ENCODE measurements at regions not wholly inside any gene's neighbourhood (a gene's known extent, or its start where the extent isn't known, plus 50 kb on each side); places are given as distances from the start of the nearest gene placed in this dataset.

- Histone ChIP-seq H3K79me2 (ENCODE audit: control insufficient read depth, insufficient read depth, low read length) (no peaks in the 10 kb centered on the region), H4K20me1 (replicated peaks; ENCODE audit: control insufficient read depth, extremely low read depth, insufficient read depth, low read length) (no peaks in the 10 kb centered on the region), H3K9ac (replicated peaks; ENCODE audit: extremely low read depth, insufficient read depth, low read length) (no peak overlapping the region), H3K4me3 (replicated peaks in 1 of 3; ENCODE audit: insufficient read depth in 1 of 3, low read depth in 1 of 3, low read length in 3 of 3) (no peak overlapping the region), H2AFZ (ENCODE audit: low read depth, low read length) (no peak overlapping the region), H3K36me3 (ENCODE audit: control insufficient read depth in 2 of 2, extremely low read depth in 1 of 2, insufficient read depth in 2 of 2, low read length in 2 of 2) (no peaks in the 10 kb centered on the region), H3K9me3 (replicated peaks; ENCODE audit: control insufficient read depth, insufficient read depth, low read length) (no peaks in the 10 kb centered on the region), H3K27ac (ENCODE audit: insufficient read depth, low read depth, low read length) (no peak overlapping the region), H3K4me2 (ENCODE audit: insufficient read depth, low read length) (no peak overlapping the region), H3K27me3 (ENCODE audit: control insufficient read depth in 2 of 2, insufficient read depth in 2 of 2, low read length in 2 of 2) (no peaks in the 10 kb centered on the region), H3K4me1 (ENCODE audit: control insufficient read depth, extremely low read depth, insufficient read depth, low read length) (no peaks in the 10 kb centered on the region), H3K9me1 (replicated peaks; ENCODE audit: control insufficient read depth, extremely low read depth, insufficient read depth, low read length) (no peaks in the 10 kb centered on the region)
- intact Hi-C loops (cut with micrococcal nuclease) (no loop called here), dilution Hi-C loops (cut with MboI; ENCODE audit: extremely low pct_ligation_motif_present, low sequenced_read_pairs) (no loop called here)
- ChIA-PET POLR2A (no interaction called here), CTCF (no interaction called here)
- no TSS peak for BruUV-seq (replicated peaks)
- TF ChIP-seq, protein P1, sequence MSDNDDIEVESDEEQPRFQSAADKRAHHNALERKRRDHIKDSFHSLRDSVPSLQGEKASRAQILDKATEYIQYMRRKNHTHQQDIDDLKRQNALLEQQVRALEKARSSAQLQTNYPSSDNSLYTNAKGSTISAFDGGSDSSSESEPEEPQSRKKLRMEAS (IDR thresholded peaks at IDR 0.05; ENCODE audit: insufficient read depth, insufficient read length): no peak
- TF ChIP-seq POLR2AphosphoS5 (IDR thresholded peaks at IDR 0.05; ENCODE audit: insufficient read depth, low read depth, low read length): no peak
- TF ChIP-seq POLR2A (IDR thresholded peaks at IDR 0.05; ENCODE audit: low read depth, low read length): no peak
- TF ChIP-seq EZH2 (IDR thresholded peaks at IDR 0.05; ENCODE audit: borderline replicate concordance, low read depth, low read length, severe bottlenecking): no peak
- TF ChIP-seq, protein P2, sequence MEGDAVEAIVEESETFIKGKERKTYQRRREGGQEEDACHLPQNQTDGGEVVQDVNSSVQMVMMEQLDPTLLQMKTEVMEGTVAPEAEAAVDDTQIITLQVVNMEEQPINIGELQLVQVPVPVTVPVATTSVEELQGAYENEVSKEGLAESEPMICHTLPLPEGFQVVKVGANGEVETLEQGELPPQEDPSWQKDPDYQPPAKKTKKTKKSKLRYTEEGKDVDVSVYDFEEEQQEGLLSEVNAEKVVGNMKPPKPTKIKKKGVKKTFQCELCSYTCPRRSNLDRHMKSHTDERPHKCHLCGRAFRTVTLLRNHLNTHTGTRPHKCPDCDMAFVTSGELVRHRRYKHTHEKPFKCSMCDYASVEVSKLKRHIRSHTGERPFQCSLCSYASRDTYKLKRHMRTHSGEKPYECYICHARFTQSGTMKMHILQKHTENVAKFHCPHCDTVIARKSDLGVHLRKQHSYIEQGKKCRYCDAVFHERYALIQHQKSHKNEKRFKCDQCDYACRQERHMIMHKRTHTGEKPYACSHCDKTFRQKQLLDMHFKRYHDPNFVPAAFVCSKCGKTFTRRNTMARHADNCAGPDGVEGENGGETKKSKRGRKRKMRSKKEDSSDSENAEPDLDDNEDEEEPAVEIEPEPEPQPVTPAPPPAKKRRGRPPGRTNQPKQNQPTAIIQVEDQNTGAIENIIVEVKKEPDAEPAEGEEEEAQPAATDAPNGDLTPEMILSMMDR (IDR thresholded peaks at IDR 0.05; ENCODE audit: extremely low read depth in 1 of 2, insufficient read depth in 1 of 2, low read depth in 1 of 2, low read length in 2 of 2): no peak
- TF ChIP-seq FOS (IDR thresholded peaks at IDR 0.05; ENCODE audit: borderline replicate concordance, insufficient read depth, low read length): no peak
- no peak for TF ChIP-seq GATA2 (IDR thresholded peaks at IDR 0.05; ENCODE audit: insufficient read depth, insufficient read length, low read depth, low read length)
- FAIRE-seq (no peak), DNase-seq (ENCODE audit: low read depth, low spot score) (no peak)
Observed at GRCh38 chr11:82270870-82271269, 462.8 kb downstream of the FAM181B start.
